AG04450 (cell line): ENCODE measurements at regions not wholly inside any gene's neighbourhood (a gene's known extent, or its start where the extent isn't known, plus 50 kb on each side); places are given as distances from the start of the nearest gene placed in this dataset.

Experiments used
- CTCF ChIA-PET: fragments of 300-600, 350-600 bp; formaldehyde crosslinking; extraction: SDS; loops from one replicate; lab custom pipeline; 2022; ENCODE audit warnings: antibody characterized with exemption, inconsistent platforms; lab: Charles Lee
- POLR2A ChIA-PET: fragments of 350-600 bp; formaldehyde crosslinking; extraction: SDS; loops from one replicate; lab custom pipeline; 2021; ENCODE audit warnings: antibody characterized with exemption, inconsistent platforms; lab: Yijun Ruan, JAX
- DNase-seq: peaks from one replicate; pipeline ENCODE4 v3.0.0-alpha.2; 2011; ENCODE audit warnings: low read depth, low spot score
- H3K27ac ChIP-seq: one replicate; pipeline ENCODE4 v1.5.1; 2012; ENCODE audit warnings: low read depth, low read length, control low read depth
- H3K27me3 ChIP-seq: one replicate; pipeline ENCODE4 v1.6.0; 2012; ENCODE audit warnings: low read length; ENCODE audit not compliant: control insufficient read depth, insufficient read depth
- H3K4me3 ChIP-seq: 2 replicates; pipeline ENCODE4 v1.5.1; 2011; ENCODE audit warnings: mild to moderate bottlenecking, low read depth, low read length, control low read depth
- H3K9me3 ChIP-seq: 2 replicates; pipeline ENCODE4 v1.5.1; 2012; ENCODE audit warnings: low read length; ENCODE audit not compliant: control insufficient read depth, insufficient read depth
- TF ChIP-seq, protein P1 (sequence below): IDR thresholded peaks from 2 replicates; pipeline ENCODE4 v1.5.1; 2011; ENCODE audit warnings: low read depth, low read length, control low read depth, inconsistent platforms

GRCh38 chr18:10298346-10298745, 156.1 kb upstream of the APCDD1 start:
- TF ChIP-seq, protein P1, sequence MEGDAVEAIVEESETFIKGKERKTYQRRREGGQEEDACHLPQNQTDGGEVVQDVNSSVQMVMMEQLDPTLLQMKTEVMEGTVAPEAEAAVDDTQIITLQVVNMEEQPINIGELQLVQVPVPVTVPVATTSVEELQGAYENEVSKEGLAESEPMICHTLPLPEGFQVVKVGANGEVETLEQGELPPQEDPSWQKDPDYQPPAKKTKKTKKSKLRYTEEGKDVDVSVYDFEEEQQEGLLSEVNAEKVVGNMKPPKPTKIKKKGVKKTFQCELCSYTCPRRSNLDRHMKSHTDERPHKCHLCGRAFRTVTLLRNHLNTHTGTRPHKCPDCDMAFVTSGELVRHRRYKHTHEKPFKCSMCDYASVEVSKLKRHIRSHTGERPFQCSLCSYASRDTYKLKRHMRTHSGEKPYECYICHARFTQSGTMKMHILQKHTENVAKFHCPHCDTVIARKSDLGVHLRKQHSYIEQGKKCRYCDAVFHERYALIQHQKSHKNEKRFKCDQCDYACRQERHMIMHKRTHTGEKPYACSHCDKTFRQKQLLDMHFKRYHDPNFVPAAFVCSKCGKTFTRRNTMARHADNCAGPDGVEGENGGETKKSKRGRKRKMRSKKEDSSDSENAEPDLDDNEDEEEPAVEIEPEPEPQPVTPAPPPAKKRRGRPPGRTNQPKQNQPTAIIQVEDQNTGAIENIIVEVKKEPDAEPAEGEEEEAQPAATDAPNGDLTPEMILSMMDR, result no peak
- POLR2A ChIA-PET, result no interaction called here
- CTCF ChIA-PET, result no interaction called here
- no peak overlapping the region for H3K27ac ChIP-seq
- DNase-seq, result no peak
- H3K27me3 ChIP-seq, result no peaks in the 10 kb centered on the region
- H3K9me3 ChIP-seq, result no peaks in the 10 kb centered on the region
- H3K4me3 ChIP-seq, result no peak overlapping the region

- Histone ChIP-seq H3K4me3 (no peak overlapping the region), H3K27ac (no peak overlapping the region), H3K27me3 (no peaks in the 10 kb centered on the region), H3K9me3 (no peaks in the 10 kb centered on the region)
- POLR2A ChIA-PET, result no interaction called here
- DNase-seq, result no peak
- TF ChIP-seq, protein P1, result no peak
- CTCF ChIA-PET, result no interaction called here
These were observed 154.8 kb upstream of the APCDD1 start for GRCh38 chr18:10299643-10300042.

DNA sequence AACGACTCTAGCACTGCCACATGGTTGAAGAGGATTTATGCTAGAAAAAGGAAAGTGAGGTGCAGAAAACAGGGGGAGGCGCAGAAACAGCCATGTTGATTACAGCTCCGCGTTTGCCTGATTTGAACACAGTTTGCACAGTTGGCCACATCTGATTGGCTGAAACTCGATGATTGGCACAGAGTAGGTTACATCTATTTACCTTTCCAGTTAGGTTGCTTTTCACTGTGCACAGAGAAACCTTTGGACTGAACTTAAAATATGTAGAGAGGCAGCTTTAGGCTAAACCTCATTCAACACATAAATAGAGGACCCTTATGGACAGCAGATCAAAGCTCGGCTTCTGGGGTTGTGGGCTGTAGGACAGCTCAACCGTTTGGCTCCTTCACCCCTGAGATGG, 153.7 kb upstream of the APCDD1 start:
- ChIA-PET POLR2A (no interaction called here), CTCF (no interaction called here)
- TF ChIP-seq, protein P1, result no peak
- Histone ChIP-seq H3K27me3 (no peaks in the 10 kb centered on the region), H3K9me3 (no peaks in the 10 kb centered on the region), H3K27ac (no peak overlapping the region), H3K4me3 (no peak overlapping the region)
- DNase-seq, result no peak

GRCh38 chr18:10301831-10302483, 152.5 kb upstream of the APCDD1 start:
- Histone ChIP-seq H3K27me3 (no peaks in the 10 kb centered on the region), H3K4me3 (no peak overlapping the region), H3K9me3 (no peaks in the 10 kb centered on the region), H3K27ac (no peak overlapping the region)
- no peak for DNase-seq
- TF ChIP-seq, protein P1, result no peak
- POLR2A ChIA-PET, result no interaction called here
- CTCF ChIA-PET, result no interaction called here

DNA sequence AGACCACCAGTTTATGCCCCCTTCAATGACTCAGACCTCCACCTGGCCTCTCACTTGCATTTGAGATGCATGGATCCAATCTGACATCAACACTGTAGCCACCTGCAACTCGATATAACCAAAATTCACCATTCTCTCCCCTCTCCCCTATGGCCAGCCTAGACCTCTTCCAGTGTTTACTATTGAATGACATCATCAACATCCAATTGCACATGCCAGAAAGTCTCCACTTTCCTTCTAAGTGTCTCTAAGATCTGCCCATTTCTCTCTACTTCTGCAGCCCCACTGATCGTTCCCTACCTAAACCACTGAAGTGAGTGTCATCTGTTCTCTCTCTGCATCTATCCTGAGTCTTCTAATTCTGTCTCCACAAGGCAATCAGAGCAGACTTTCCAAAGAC, 151.3 kb upstream of the APCDD1 start:
- Histone ChIP-seq H3K27me3 (no peaks in the 10 kb centered on the region), H3K4me3 (no peak overlapping the region), H3K27ac (no peak overlapping the region), H3K9me3 (no peaks in the 10 kb centered on the region)
- POLR2A ChIA-PET, result no interaction called here
- CTCF ChIA-PET, result no interaction called here
- DNase-seq, result no peak
- TF ChIP-seq, protein P1, result no peak
